Activated B cell treated with CpG ODN at 0.5 μM for 24 hours (primary cell): ENCODE measurements at regions not wholly inside any gene's neighbourhood (a gene's known extent, or its start where the extent isn't known, plus 50 kb on each side); places are given as distances from the start of the nearest gene placed in this dataset.
A peak's percentile ranks its signal among the peaks of the same experiment; 100 is the strongest.

Experiments
- ATAC-seq: fragments of 200-7000 bp; cut with Tn5 transposase; one replicate; pipeline ENCODE4 v1.10.0; 2021; ENCODE audit warnings: low read depth, mild to moderate bottlenecking, moderate library complexity
- CTCF ChIA-PET: fragments of 350-600 bp; sonication (Branson Sonifier 250); formaldehyde crosslinking; loops from one replicate; lab custom pipeline; 2021; ENCODE audit warnings: antibody characterized with exemption; lab: Charles Lee
- POLR2A ChIA-PET: fragments of 350-600 bp; sonication (Branson Sonifier 250); formaldehyde crosslinking; loops from one replicate; lab custom pipeline; 2021; ENCODE audit warnings: antibody characterized with exemption; lab: Charles Lee
- DNase-seq: peaks from one replicate; pipeline ENCODE4 v3.0.0; 2022
- H3K27ac Mint-ChIP-seq: one replicate; pipeline ENCODE4 v1.8.0; 2020; ENCODE audit warnings: mixed read lengths
- H3K27me3 Mint-ChIP-seq: one replicate; pipeline ENCODE4 v1.8.0; 2021; ENCODE audit warnings: mixed read lengths
- H3K36me3 Mint-ChIP-seq: one replicate; pipeline ENCODE4 v1.8.0; 2021; ENCODE audit warnings: low read depth, mixed read lengths
- H3K4me1 Mint-ChIP-seq: one replicate; pipeline ENCODE4 v1.8.0; 2021; ENCODE audit warnings: mixed read lengths
- H3K4me3 Mint-ChIP-seq: one replicate; pipeline ENCODE4 v1.8.0; 2020; ENCODE audit warnings: mild to moderate bottlenecking, mixed read lengths
- H3K9me3 Mint-ChIP-seq: one replicate; pipeline ENCODE4 v1.8.0; 2020; ENCODE audit warnings: mixed read lengths
- intact Hi-C: fragments of 100-400 bp; cut with micrococcal nuclease; formaldehyde crosslinking; loops from one replicate; pipeline ENCODE4 v1.15.1; 2024
- TF ChIP-seq, protein P1 (sequence below): fragments of 200-600 bp; IDR thresholded peaks from one replicate; pipeline ENCODE4 v1.8.0; 2022; ENCODE audit warnings: antibody characterized with exemption, mild to moderate bottlenecking

DNA sequence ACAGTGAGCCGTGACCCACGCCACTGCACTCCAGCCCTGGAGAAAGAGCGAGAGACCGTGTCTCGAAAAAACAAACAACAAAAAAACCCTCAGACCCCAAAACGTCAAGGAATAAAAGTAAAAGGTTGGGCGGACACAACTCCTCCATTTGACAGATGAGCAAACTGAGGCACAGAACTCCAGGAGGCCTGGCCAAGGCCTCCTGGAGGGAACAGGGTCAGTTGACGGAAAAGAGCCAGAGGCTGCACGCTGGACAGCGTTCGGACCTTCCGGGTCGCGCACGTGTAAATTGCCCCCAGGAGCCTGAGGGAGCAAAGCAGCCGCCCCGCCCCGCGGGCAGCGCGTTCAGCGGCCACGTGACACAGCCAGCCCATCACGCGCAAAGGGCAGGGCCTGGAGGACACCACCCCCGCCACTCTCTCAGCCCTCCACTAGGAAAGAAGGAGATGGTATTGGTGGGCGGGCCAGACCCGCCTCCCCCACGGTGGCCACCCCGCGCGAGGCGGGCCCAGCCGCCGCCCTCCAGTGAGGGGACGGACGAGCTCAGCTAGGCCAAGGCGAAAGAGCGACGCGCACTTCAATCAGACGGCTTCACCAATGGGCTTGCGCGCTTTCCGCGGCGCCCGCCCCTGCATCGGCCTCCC is 81.5 kb downstream of the PTPDC1 start:
- Mint-ChIP-seq H3K36me3 (peaks cover 7% of the 10 kb centered on the region), H3K27me3 (no peaks in the 10 kb centered on the region), H3K27ac (peak overlapping the region; percentile 82), H3K4me1 (peaks cover 44% of the 10 kb centered on the region), H3K9me3 (no peaks in the 10 kb centered on the region), H3K4me3 (peak overlapping the region; percentile 82)
- ChIA-PET CTCF (interaction anchor here (1.9 kb wide), 1 partner anchor 99 kb away, joined by 4 read pairs; no protein-coding TSS in a partner anchor), POLR2A (interaction anchor here (0.6 to 1.8 kb wide), 7 partner anchors 8 to 1519 kb away, joined by 3 to 8 read pairs (median 4); no protein-coding TSS in a partner anchor)
- peak; percentile 93 for DNase-seq
- peak; percentile 90 for ATAC-seq
- intact Hi-C loops: loop anchor here (1.0 to 10.0 kb wide), 10 partner anchors 10 to 1712 kb away; partner anchors contain the start of genes AOPEP, ERCC6L2, FAM120AOS and ZNF169
- TF ChIP-seq, protein P1, sequence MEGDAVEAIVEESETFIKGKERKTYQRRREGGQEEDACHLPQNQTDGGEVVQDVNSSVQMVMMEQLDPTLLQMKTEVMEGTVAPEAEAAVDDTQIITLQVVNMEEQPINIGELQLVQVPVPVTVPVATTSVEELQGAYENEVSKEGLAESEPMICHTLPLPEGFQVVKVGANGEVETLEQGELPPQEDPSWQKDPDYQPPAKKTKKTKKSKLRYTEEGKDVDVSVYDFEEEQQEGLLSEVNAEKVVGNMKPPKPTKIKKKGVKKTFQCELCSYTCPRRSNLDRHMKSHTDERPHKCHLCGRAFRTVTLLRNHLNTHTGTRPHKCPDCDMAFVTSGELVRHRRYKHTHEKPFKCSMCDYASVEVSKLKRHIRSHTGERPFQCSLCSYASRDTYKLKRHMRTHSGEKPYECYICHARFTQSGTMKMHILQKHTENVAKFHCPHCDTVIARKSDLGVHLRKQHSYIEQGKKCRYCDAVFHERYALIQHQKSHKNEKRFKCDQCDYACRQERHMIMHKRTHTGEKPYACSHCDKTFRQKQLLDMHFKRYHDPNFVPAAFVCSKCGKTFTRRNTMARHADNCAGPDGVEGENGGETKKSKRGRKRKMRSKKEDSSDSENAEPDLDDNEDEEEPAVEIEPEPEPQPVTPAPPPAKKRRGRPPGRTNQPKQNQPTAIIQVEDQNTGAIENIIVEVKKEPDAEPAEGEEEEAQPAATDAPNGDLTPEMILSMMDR: no peak

DNA sequence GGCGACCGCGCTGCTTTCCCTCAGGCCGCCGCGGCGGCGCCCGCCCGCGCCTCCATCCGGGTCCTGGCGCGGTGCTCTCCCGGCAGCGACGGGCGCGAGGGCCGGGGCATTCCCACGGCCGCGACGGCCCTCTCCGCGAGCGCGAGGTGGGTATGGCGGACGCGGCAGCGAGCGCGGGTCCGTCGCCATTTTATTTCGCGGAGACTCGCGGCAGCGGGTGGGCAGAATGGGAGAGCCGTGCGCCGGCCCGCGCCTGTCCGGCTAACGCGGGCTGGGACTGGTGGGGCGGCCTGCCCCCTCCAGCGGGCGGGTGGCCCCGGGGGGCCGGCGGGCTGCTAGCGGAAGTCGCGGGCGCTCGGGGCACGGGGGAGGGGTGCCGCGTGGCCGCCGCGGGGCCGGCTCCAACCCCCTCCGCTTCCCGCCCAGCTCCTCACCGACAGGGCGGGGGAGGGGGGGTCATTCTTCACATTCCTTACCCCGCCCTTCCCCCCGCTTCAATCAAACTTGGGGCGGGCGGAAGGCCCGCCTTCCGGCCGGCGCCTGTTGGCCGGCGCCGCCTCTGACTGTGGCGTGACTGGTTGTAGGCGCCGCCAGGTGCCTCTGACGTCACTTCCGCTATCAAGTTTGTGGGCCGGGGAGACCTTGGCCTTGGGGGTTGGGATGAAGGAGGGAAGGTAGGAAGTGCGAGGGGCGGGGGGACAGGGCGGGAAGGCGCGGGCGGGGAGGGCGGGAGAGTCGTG is 82.1 kb downstream of the PTPDC1 start:
- TF ChIP-seq, protein P1: no peak
- DNase-seq: peak; percentile 85
- Mint-ChIP-seq H3K27ac (peak overlapping the region; percentile 87), H3K9me3 (no peaks in the 10 kb centered on the region), H3K4me1 (peaks cover 49% of the 10 kb centered on the region), H3K36me3 (peaks cover 9% of the 10 kb centered on the region), H3K4me3 (peak overlapping the region; percentile 89), H3K27me3 (no peaks in the 10 kb centered on the region)
- CTCF ChIA-PET: interaction anchor here (1.9 kb wide), 1 partner anchor 100 kb away, joined by 4 read pairs; no protein-coding TSS in a partner anchor
- peak; percentile 63 for ATAC-seq
- intact Hi-C loops: loop anchor here (1.0 to 10.0 kb wide), 10 partner anchors 9 to 1711 kb away; partner anchors contain the start of genes AOPEP, ERCC6L2, FAM120AOS and ZNF169
- POLR2A ChIA-PET: interaction anchor here (0.6 to 1.8 kb wide), 7 partner anchors 9 to 1520 kb away, joined by 3 to 8 read pairs (median 4); no protein-coding TSS in a partner anchor

DNA sequence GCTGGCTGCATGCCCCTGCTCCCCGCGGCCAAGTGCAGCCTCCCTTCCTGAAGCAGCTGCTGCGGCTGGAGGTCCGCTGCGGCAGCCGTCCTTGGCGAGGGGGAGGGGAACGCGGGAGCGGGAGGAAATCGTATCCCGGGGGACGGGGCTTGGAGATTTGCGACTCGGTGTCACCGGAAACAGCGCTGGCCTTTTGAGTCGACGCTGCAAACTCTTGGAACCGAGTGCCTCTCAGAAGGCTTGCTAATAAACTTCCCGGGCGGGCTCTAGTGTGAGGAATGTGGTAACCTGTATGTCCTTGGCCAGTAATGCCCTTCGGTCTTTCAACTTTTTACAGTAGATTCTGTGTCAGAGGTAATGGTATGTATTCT is 82.7 kb downstream of the PTPDC1 start:
- Mint-ChIP-seq H3K4me1 (peaks cover 53% of the 10 kb centered on the region), H3K9me3 (no peaks in the 10 kb centered on the region), H3K4me3 (peak overlapping the region; percentile 89), H3K27ac (peak overlapping the region; percentile 87), H3K36me3 (peaks cover 11% of the 10 kb centered on the region), H3K27me3 (no peaks in the 10 kb centered on the region)
- intact Hi-C loops: loop anchor here (1.0 to 10.0 kb wide), 10 partner anchors 8 to 1710 kb away; partner anchors contain the start of genes AOPEP, ERCC6L2, FAM120AOS and ZNF169
- POLR2A ChIA-PET: interaction anchor here (1.0 to 1.5 kb wide), 3 partner anchors 10 to 1521 kb away, joined by 3 to 7 read pairs (median 6); no protein-coding TSS in a partner anchor
- no peak for ATAC-seq
- CTCF ChIA-PET: no interaction called here
- TF ChIP-seq, protein P1: no peak
- DNase-seq: no peak

DNA sequence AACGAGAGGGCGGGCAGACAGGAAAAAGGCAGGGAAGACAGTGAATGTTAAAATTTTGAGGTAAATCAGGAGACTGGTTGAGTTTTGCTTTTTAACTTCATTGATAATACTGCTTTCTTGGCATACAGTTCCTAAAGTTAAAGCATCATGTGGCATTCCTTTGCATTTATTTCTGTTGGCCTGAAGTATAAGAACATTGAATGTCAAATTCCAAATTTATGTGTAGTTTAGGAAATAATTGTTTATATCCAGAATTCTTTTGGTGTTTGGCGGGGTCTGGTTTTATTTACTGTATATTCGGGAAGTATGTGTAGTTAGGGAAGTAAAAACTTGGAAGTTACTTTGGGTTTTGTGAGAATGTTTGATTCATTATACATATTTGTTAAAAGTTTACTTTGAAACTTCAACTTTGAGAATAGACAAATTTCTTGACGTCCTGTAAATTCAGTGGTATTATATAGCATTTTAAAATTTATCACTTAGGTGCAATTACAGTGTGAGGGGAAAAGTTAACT is 83.2 kb downstream of the PTPDC1 start:
- Mint-ChIP-seq H3K4me3 (peak overlapping the region; percentile 89), H3K27ac (peak overlapping the region; percentile 87), H3K36me3 (peaks cover 11% of the 10 kb centered on the region), H3K9me3 (no peaks in the 10 kb centered on the region), H3K4me1 (peaks cover 57% of the 10 kb centered on the region), H3K27me3 (no peaks in the 10 kb centered on the region)
- TF ChIP-seq, protein P1: no peak
- ChIA-PET CTCF (interaction anchor here (1.4 kb wide), 1 partner anchor 46 kb away, joined by 5 read pairs; no protein-coding TSS in a partner anchor), POLR2A (interaction anchor here (1.5 kb wide), 1 partner anchor 10 kb away, joined by 6 read pairs; no protein-coding TSS in a partner anchor)
- no peak for DNase-seq
- ATAC-seq: no peak
- intact Hi-C loops: loop anchor here (2.0 to 10.0 kb wide), 5 partner anchors 209 to 1710 kb away; partner anchors contain the start of genes AOPEP, ERCC6L2 and ZNF484
